GM12891 (cell line): ENCODE measurements at regions not wholly inside any gene's neighbourhood (a gene's known extent, or its start where the extent isn't known, plus 50 kb on each side); places are given as distances from the start of the nearest gene placed in this dataset.

Experiments
- DNase-seq: peaks from one replicate; pipeline ENCODE4 v3.0.0; 2011; ENCODE audit warnings: low spot score; ENCODE audit not compliant: insufficient read length
- FAIRE-seq: peaks from 2 replicates; lab custom pipeline; 2011; peaks lifted over from hg19 to GRCh38; lab: Jason Lieb, UNC
- PAX5 ChIP-seq: IDR thresholded peaks from 2 replicates; pipeline ENCODE4 v1.6.1; 2011; ENCODE audit warnings: low read length, moderate library complexity, mild to moderate bottlenecking; ENCODE audit not compliant: insufficient read depth, severe bottlenecking
- POLR2A ChIP-seq: IDR thresholded peaks from 2 replicates; pipeline ENCODE4 v1.6.1; 2011; ENCODE audit warnings: low read depth, low read length, control low read depth
- POLR2AphosphoS5 ChIP-seq: IDR thresholded peaks from 2 replicates; pipeline ENCODE4 v1.6.1; 2011; ENCODE audit warnings: low read depth, low read length, control low read depth
- POU2F2 ChIP-seq: IDR thresholded peaks from 2 replicates; pipeline ENCODE4 v1.6.1; 2011; ENCODE audit warnings: low read depth, mild to moderate bottlenecking, control low read depth, low read length, moderate library complexity
- SPI1 ChIP-seq: IDR thresholded peaks from 2 replicates; pipeline ENCODE4 v1.6.1; 2011; ENCODE audit warnings: low read depth, low read length, control low read depth
- TAF1 ChIP-seq: IDR thresholded peaks from 2 replicates; pipeline ENCODE4 v1.6.1; 2011; ENCODE audit warnings: low read depth, low read length, control low read depth

DNA sequence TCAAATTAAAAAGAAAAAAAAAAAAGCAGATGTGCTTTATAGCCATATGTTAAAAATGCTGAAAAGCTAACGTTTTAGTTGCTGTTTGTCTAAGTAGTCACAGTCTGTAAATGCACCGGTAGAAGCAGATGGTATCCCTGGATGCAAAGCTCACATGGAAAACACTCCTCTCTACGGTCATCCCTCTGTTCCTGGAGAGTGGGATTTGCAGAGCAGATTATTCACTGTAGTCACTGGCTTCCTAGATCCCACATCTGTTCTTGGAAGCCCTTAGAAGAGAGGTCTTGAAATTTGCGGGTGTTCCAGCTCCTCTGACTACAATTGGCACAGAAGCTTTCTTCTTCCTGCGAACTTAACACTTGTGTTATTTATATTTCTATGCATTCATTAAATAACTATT, 186.6 kb downstream of the PMP22 start:
- DNase-seq (no peak), FAIRE-seq (no peak)
- TF ChIP-seq POLR2AphosphoS5: no peak
- no peak for TF ChIP-seq POU2F2
- TF ChIP-seq SPI1: no peak
- TF ChIP-seq POLR2A: no peak
- TF ChIP-seq TAF1: no peak

DNA sequence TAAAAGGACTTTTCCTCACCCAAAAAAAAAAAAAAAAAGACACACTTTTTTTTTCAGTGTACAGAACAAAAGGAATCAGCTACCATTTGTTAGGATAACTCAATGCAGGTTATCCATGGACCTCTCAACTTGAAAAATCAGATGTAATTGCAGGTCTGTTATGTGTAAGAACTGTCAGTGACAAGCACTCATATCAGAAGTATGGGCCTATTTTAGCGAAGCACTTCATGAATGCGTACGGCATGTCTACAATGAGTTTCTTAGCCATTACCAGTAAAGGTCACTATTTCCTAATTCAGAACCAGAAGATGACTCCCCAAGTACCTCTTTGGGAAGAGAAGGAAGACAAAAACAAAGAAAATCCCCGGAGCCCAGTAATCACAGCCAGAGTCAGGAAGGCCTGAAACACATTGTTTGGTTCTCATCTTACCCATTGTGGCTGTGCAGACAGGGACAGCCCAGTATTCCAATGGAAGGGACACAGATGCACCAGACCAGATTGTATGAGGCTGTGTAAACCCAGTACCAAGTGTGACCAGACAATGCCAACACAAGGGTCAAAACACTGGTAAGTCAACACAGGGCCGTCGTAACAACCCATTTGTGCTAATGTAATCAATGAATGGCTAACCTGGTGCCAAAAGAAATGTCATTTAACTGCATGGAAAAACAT, 188.0 kb downstream of the PMP22 start:
- DNase-seq: no peak
- no peak for FAIRE-seq
- no peak for TF ChIP-seq PAX5
- TF ChIP-seq SPI1: no peak
- TF ChIP-seq POLR2A: no peak
- no peak for TF ChIP-seq POLR2AphosphoS5

DNA sequence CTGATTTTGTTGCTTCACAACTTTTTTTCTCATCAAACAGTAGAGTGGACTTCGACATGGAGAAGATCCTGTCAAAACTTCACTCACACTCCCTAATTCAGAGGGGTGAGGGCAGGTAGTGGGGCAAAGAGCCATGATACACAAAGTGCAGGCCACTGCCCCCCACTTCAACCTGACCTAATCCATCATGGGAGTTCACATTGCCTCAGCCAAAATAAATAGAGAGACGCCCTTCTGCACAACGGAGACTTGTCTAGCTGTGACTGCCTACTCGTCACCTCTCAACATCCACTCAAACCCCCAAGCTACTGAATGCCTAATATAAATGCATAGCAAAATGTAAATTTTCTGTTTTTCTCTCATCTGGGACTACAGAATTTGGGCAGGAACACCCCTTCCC, 213.2 kb downstream of the PMP22 start:
- no peak for TF ChIP-seq POLR2A
- no peak for TF ChIP-seq TAF1
- TF ChIP-seq POLR2AphosphoS5: no peak
- no peak for TF ChIP-seq POU2F2
- TF ChIP-seq PAX5: no peak
- no peak for TF ChIP-seq SPI1
- no peak for DNase-seq
- no peak for FAIRE-seq

DNA sequence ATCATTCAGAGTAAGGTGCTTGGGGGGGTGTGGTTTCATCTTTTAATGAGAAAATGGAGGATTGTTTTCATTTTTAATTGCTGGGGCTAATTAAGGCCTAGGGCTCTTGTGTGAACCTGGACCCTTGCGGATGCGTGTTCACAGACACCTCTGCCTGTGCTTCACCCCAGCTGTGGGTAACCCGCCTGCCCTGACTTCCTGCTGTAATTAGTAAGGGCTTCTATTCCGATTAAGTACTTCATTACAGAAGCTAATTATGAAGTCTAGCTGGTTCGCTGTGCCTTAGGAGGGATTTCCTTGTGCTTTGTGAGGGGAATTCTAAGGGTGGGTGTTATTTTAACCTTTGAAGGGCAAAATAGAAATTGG, 215.3 kb downstream of the PMP22 start:
- TF ChIP-seq POLR2A (no peak), POLR2AphosphoS5 (no peak), SPI1 (no peak), TAF1 (no peak), PAX5 (no peak), POU2F2 (no peak)

DNA sequence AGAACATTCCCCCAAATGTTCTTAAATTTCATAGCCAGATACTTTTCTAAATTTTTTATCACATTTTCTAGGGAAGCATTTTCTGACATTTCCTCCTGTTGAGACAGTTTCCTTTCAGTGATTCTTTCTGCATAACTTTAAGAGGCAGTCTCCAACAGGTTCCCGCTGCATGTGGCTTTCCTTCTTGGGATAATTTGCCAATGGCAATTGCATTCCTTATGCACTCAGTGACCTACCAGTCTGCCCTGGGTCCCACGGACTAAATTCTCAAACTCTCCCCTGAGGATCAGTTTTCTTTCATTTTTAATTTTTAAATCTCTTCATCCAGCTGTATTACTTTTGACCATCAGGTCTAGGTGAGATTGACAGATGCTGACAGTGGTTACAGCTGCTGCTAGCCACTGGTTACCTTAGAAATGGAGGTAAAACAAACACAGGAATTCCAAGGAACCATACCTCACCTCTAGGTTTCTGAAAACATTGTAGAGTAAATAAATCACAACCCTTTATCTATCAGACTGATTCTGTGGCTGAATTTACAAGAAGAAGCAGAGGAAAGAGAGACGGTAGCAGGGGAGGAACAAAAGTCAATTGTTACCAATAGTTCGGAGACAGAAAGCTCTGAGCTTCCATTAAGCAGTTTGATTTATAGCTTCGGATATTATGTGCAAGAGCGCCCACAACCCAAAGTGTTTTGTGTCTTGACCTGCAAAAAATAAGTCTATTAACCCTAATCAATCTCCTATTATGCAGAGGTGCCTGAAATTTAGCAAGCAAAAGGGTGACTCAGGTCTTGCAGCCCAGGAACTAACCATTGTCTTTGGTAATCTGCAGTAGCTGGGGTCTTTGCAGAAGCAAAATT, 216.0 kb downstream of the PMP22 start:
- no peak for TF ChIP-seq POU2F2
- TF ChIP-seq POLR2AphosphoS5: no peak
- no peak for TF ChIP-seq TAF1
- TF ChIP-seq PAX5: no peak
- no peak for TF ChIP-seq SPI1
- no peak for DNase-seq
- FAIRE-seq: no peak

More for the DNA sequence above, 215.3 kb downstream of the PMP22 start:
- no peak for FAIRE-seq
- DNase-seq: no peak

DNA sequence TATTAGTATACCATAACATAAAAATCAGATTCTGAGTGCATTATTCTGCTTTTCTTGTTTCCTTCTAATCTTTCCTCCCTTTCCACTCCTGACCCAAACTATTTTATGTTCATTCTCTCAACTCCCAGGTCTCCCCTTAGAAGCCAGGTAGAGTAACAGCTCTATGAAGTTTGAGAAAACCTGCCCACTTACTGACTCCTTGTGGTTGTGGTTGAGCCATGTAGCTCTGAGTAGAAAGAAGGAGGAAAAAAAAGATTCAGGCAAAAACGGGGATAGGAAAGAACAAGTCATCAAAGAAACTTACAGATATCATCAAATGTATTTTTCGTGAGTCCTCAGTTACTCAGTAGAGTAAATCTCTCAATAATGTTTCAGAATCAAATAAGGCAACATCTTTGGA, 216.7 kb downstream of the PMP22 start:
- TF ChIP-seq POLR2AphosphoS5 (no peak), POLR2A (no peak), SPI1 (no peak), PAX5 (no peak)
- DNase-seq (no peak), FAIRE-seq (no peak)

DNA sequence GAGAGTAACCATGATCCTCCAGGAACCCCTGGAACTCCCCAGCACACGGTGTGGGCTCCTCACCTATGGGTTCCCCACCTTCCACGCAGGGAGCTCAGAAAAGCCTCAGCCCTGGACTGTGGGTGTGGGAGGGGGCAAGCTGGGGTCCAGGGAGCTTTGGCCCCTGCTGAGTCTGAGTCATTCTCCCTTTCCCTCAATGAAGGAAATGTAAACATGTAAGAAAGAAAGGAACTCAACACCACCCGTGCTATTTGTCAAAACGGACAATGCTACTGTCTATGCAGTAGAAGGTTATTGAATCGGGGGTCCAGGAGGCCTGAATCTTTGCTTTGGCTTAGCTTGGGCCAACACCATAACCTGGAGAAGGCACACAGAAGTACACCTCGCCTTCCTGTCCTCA, 222.8 kb downstream of the PMP22 start:
- FAIRE-seq: no peak
- DNase-seq: no peak
- TF ChIP-seq POU2F2: no peak
- TF ChIP-seq TAF1: no peak
- TF ChIP-seq SPI1: no peak
- no peak for TF ChIP-seq POLR2A
- no peak for TF ChIP-seq POLR2AphosphoS5
- TF ChIP-seq PAX5: no peak

DNA sequence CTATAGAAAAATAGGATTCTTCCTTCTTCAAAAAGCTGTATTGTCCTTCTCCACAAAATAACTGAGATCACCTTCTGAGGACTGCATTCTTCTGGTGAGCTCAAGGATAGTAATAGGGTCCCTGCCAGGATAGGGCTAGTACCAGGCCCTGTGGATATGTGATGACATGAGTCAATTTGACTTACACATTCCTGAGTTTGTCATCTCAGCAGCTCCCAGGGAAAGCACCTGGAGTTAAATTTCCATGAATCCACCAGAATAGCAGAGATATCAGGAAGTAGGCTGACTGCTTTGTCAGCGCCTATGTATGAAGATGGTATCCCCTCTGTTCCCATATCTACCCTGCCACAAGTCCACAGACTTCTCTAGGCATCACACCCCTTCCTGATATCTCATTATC, 225.8 kb downstream of the PMP22 start:
- TF ChIP-seq POU2F2: no peak
- TF ChIP-seq POLR2AphosphoS5: no peak
- TF ChIP-seq TAF1: no peak
- no peak for TF ChIP-seq POLR2A
- TF ChIP-seq PAX5: no peak
- no peak for TF ChIP-seq SPI1
- DNase-seq (no peak), FAIRE-seq (no peak)

DNA sequence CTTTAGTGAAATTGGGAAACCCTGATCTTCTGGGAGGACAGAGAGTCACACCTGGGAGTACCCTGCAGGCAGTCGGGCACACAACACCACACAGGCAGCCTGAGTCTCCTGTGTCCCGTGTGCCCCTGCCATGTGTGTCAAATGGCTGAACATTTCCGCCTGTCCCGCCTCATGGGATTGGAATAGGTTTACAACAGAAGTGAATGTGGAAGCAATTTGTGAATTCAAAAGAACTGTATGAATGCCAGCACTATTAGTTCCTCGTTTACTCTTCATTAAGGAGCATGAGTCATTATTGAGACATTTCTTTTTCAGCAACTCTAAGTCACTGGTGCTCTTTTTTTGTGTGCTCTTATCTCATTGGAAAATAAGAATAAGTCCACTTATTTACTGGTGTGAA, 226.5 kb downstream of the PMP22 start:
- DNase-seq (no peak), FAIRE-seq (no peak)
- TF ChIP-seq TAF1: no peak
- no peak for TF ChIP-seq PAX5
- TF ChIP-seq SPI1: no peak
- TF ChIP-seq POLR2AphosphoS5: no peak
- no peak for TF ChIP-seq POLR2A

DNA sequence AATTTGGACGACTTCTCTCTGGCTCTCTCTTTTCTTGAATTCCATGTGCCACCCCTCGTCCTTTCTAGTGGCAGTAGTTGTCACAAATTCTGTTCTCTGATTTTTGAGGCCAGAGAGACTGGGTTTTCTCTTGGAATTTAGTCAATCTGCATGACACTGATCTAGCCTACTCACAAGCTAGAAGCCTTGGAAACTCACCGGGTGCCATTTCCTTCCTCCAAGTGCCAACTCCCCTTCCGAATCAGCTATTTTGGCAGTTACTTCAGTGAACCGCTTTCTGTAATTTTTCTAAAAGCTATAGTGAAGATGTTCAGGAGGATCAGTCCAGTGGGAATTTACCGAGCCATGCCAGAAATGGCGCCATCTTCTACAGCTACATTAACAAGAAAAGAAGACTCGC, 228.9 kb downstream of the PMP22 start:
- TF ChIP-seq SPI1 (no peak), POLR2A (no peak), POLR2AphosphoS5 (no peak), POU2F2 (no peak), TAF1 (no peak), PAX5 (no peak)
- DNase-seq (no peak), FAIRE-seq (no peak)
